ENCODE measurements at regions not wholly inside any gene's neighbourhood (a gene's known extent, or its start where the extent isn't known, plus 50 kb on each side); places are given as distances from the start of the nearest gene placed in this dataset.
A peak's percentile ranks its signal among the peaks of the same experiment; 100 is the strongest.

- POLR2A ChIA-PET, result no interaction called here
- CTCF ChIA-PET (ENCODE audit: unreplicated experiment), result no interaction called here
- intact Hi-C loops (cut with micrococcal nuclease; ENCODE audit: unreplicated experiment), result no loop called here
- peak; percentile 50 for DNase-seq (ENCODE audit: low spot score)
- Histone ChIP-seq H4K20me1 (ENCODE audit: insufficient read depth, low read length) (no peaks in the 10 kb centered on the region), H3K4me1 (ENCODE audit: insufficient read depth, low read length, poor library complexity, severe bottlenecking) (peaks cover 4% of the 10 kb centered on the region), H3K27ac (ENCODE audit: low read depth, low read length, poor library complexity, severe bottlenecking) (no peak overlapping the region), H2AFZ (ENCODE audit: low read length) (peak overlapping the region; percentile 79), H3K4me3 (ENCODE audit: low read depth, low read length, poor library complexity, severe bottlenecking) (peak overlapping the region; percentile 14), H3K36me3 (ENCODE audit: insufficient read depth, low read length) (no peaks in the 10 kb centered on the region), H3K9me3 (ENCODE audit: low read length) (no peaks in the 10 kb centered on the region), H3K4me2 (ENCODE audit: low read length) (peak overlapping the region; percentile 49), H3K79me2 (ENCODE audit: insufficient read depth, low read depth, low read length) (no peaks in the 10 kb centered on the region), H3K9me2 (ENCODE audit: insufficient read depth, low read length) (no peaks in the 10 kb centered on the region)
- no TSS peak for BruUV-seq (replicated peaks)
- peak; percentile 83 for TF ChIP-seq CTCF (conservative IDR thresholded peaks at IDR 0.05; ENCODE audit: low read length)
- TF ChIP-seq EZH2phosphoT487 (IDR thresholded peaks at IDR 0.05; ENCODE audit: borderline replicate concordance, low read depth, low read length), result no peak
Measured at GRCh38 chr20:60137657-60138245, 179.5 kb downstream of the CDH26 start.

- Histone ChIP-seq H3K4me3 (ENCODE audit: low read depth, low read length, poor library complexity, severe bottlenecking) (peak overlapping the region; percentile 14), H2AFZ (ENCODE audit: low read length) (peak overlapping the region; percentile 79), H3K36me3 (ENCODE audit: insufficient read depth, low read length) (no peaks in the 10 kb centered on the region), H4K20me1 (ENCODE audit: insufficient read depth, low read length) (no peaks in the 10 kb centered on the region), H3K9me3 (ENCODE audit: low read length) (no peaks in the 10 kb centered on the region), H3K27ac (ENCODE audit: low read depth, low read length, poor library complexity, severe bottlenecking) (no peak overlapping the region), H3K4me1 (ENCODE audit: insufficient read depth, low read length, poor library complexity, severe bottlenecking) (peaks cover 4% of the 10 kb centered on the region), H3K9me2 (ENCODE audit: insufficient read depth, low read length) (no peaks in the 10 kb centered on the region), H3K4me2 (ENCODE audit: low read length) (peak overlapping the region; percentile 49), H3K79me2 (ENCODE audit: insufficient read depth, low read depth, low read length) (no peaks in the 10 kb centered on the region)
- no peak for TF ChIP-seq EZH2phosphoT487 (IDR thresholded peaks at IDR 0.05; ENCODE audit: borderline replicate concordance, low read depth, low read length)
- TF ChIP-seq CTCF (conservative IDR thresholded peaks at IDR 0.05; ENCODE audit: low read length), result no peak
- BruUV-seq (replicated peaks), result no TSS peak
- CTCF ChIA-PET (ENCODE audit: unreplicated experiment), result no interaction called here
- intact Hi-C loops (cut with micrococcal nuclease; ENCODE audit: unreplicated experiment), result no loop called here
- DNase-seq (ENCODE audit: low spot score), result peak; percentile 6
- POLR2A ChIA-PET, result no interaction called here
Measured at GRCh38 chr20:60138256-60139220, 180.3 kb downstream of the CDH26 start.

Measured in OCI-LY7 (cell line).